ENCODE measurements at regions not wholly inside any gene's neighbourhood (a gene's known extent, or its start where the extent isn't known, plus 50 kb on each side); places are given as distances from the start of the nearest gene placed in this dataset.

DNA sequence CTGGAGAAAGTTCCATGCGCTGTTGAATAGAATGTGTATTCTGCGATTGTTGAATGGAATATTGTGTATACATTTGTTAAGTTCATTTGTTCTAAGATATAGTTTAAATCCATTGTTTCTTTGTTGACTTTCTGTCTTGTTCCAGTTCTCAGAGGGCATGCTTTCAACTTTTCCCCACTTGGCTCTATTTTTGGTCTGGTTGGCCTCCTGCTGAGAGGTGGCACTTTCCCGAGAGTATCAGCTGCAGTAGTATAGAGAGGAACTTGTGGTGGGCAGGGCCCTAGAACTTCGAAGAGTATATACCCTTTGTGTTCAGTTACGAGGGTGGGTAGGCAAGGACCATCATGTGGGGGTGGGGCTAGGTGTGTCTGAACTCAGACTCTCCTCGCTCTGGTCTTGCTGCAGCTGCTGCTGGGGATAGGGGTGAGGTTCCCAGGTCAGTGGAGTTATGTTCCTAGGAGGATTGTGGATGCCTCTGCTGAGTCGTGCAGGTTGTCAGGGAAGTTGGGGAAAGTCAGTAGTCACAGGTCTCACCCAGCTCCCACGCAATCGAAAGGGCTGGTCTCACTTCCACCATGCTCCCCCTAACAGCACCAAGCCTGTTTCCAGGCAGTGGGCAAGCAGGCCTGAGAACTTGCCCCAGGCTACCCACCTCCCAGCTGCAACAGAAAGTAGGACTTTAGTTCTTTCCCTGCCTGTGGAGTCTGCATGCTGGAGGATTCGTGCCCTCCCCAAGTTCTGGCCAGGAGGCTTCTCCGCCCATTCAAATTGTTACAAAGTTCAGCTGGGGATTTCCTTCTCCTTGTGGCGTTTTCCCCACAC, 118.9 kb upstream of the SSTR4 start (continued):
- no peak for TF ChIP-seq ZNF217 (IDR thresholded peaks at IDR 0.05)
- no peak for TF ChIP-seq FOS (IDR thresholded peaks at IDR 0.05; ENCODE audit: borderline replicate concordance, extremely low read depth, insufficient read length)
- no peak for TF ChIP-seq EZH2 (IDR thresholded peaks at IDR 0.05; ENCODE audit: borderline replicate concordance, control insufficient read depth, low read depth, low read length)
- peak; percentile 35 to 37; a peak in 2 of 4 replicates for TF ChIP-seq IKZF2 (IDR thresholded peaks at IDR 0.05)
- no peak for TF ChIP-seq SUZ12 (IDR thresholded peaks at IDR 0.05; ENCODE audit: unreplicated experiment)
- TF ChIP-seq FOXM1 (IDR thresholded peaks at IDR 0.05; ENCODE audit: low read depth, low read length): no peak
- no peak for TF ChIP-seq NFXL1 (IDR thresholded peaks at IDR 0.05; ENCODE audit: borderline replicate concordance)
- TF ChIP-seq, protein P1, sequence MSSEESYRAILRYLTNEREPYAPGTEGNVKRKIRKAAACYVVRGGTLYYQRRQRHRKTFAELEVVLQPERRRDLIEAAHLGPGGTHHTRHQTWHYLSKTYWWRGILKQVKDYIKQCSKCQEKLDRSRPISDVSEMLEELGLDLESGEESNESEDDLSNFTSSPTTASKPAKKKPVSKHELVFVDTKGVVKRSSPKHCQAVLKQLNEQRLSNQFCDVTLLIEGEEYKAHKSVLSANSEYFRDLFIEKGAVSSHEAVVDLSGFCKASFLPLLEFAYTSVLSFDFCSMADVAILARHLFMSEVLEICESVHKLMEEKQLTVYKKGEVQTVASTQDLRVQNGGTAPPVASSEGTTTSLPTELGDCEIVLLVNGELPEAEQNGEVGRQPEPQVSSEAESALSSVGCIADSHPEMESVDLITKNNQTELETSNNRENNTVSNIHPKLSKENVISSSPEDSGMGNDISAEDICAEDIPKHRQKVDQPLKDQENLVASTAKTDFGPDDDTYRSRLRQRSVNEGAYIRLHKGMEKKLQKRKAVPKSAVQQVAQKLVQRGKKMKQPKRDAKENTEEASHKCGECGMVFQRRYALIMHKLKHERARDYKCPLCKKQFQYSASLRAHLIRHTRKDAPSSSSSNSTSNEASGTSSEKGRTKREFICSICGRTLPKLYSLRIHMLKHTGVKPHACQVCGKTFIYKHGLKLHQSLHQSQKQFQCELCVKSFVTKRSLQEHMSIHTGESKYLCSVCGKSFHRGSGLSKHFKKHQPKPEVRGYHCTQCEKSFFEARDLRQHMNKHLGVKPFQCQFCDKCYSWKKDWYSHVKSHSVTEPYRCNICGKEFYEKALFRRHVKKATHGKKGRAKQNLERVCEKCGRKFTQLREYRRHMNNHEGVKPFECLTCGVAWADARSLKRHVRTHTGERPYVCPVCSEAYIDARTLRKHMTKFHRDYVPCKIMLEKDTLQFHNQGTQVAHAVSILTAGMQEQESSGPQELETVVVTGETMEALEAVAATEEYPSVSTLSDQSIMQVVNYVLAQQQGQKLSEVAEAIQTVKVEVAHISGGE (CRISPR knock-in tag; IDR thresholded peaks at IDR 0.05): no peak
- no peak for TF ChIP-seq RFX5 (IDR thresholded peaks at IDR 0.05; ENCODE audit: low read depth, low read length)
- TF ChIP-seq DPF2 (IDR thresholded peaks at IDR 0.05): peak; percentile 64; the same call in 1 of the 2 replicates
- no peak for TF ChIP-seq TBL1XR1 (IDR thresholded peaks at IDR 0.05; ENCODE audit: low read depth, low read length)
- TF ChIP-seq, protein P2, sequence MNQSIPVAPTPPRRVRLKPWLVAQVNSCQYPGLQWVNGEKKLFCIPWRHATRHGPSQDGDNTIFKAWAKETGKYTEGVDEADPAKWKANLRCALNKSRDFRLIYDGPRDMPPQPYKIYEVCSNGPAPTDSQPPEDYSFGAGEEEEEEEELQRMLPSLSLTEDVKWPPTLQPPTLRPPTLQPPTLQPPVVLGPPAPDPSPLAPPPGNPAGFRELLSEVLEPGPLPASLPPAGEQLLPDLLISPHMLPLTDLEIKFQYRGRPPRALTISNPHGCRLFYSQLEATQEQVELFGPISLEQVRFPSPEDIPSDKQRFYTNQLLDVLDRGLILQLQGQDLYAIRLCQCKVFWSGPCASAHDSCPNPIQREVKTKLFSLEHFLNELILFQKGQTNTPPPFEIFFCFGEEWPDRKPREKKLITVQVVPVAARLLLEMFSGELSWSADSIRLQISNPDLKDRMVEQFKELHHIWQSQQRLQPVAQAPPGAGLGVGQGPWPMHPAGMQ (IDR thresholded peaks at IDR 0.05; ENCODE audit: borderline replicate concordance): no peak
- TF ChIP-seq SMARCA5 (IDR thresholded peaks at IDR 0.05): no peak
- TF ChIP-seq, protein P3, sequence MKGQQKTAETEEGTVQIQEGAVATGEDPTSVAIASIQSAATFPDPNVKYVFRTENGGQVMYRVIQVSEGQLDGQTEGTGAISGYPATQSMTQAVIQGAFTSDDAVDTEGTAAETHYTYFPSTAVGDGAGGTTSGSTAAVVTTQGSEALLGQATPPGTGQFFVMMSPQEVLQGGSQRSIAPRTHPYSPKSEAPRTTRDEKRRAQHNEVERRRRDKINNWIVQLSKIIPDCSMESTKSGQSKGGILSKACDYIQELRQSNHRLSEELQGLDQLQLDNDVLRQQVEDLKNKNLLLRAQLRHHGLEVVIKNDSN (IDR thresholded peaks at IDR 0.05; ENCODE audit: borderline replicate concordance, extremely low read length, insufficient read depth, low read depth, low read length): no peak
- peak in 1 of 2 experiments; percentile 70; a peak in 2 of 4 replicates for TF ChIP-seq BHLHE40 (IDR thresholded peaks at IDR 0.05; ENCODE audit: borderline replicate concordance in 1 of 2, low read depth in 2 of 2, low read length in 1 of 2)
- TF ChIP-seq, protein P4, sequence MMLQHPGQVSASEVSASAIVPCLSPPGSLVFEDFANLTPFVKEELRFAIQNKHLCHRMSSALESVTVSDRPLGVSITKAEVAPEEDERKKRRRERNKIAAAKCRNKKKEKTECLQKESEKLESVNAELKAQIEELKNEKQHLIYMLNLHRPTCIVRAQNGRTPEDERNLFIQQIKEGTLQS (IDR thresholded peaks at IDR 0.05; ENCODE audit: borderline replicate concordance, extremely low read depth, low read depth, low read length): no peak
- TF ChIP-seq NBN (IDR thresholded peaks at IDR 0.05): 0 out of 2 replicates have a peak, but pooled peaks have one; percentile 29

Data from GM12878 (cell line).